ENCODE measurements at regions not wholly inside any gene's neighbourhood (a gene's known extent, or its start where the extent isn't known, plus 50 kb on each side); places are given as distances from the start of the nearest gene placed in this dataset.

GRCh38 chr3:59436164-59436958 is 386.5 kb upstream of the CFAP20DC start:
- TF ChIP-seq CTCF (IDR thresholded peaks at IDR 0.05), result no peak
- TF ChIP-seq POLR2A (IDR thresholded peaks at IDR 0.05), result no peak

Measured in heart left ventricle (tissue), 13 donors.